NB4 (cell line): ENCODE measurements at regions not wholly inside any gene's neighbourhood (a gene's known extent, or its start where the extent isn't known, plus 50 kb on each side); places are given as distances from the start of the nearest gene placed in this dataset.

Source experiments
- DNase-seq: peaks from one replicate; pipeline ENCODE4 v3.0.0; 2010; ENCODE audit warnings: low read depth
- H3K4me3 ChIP-seq: one replicate; pipeline ENCODE4 v1.5.1; 2011; ENCODE audit warnings: mild to moderate bottlenecking, low read depth, low read length, moderate library complexity
- CTCF ChIP-seq: IDR thresholded peaks from one replicate; pipeline ENCODE4 v1.5.1; 2012; ENCODE audit warnings: low read depth, low read length
- MAX ChIP-seq: IDR thresholded peaks from 2 replicates; pipeline ENCODE4 v1.6.1; 2011; ENCODE audit warnings: low read depth, low read length
- MYC ChIP-seq: IDR thresholded peaks from 2 replicates; pipeline ENCODE4 v1.6.1; 2011; ENCODE audit warnings: low read depth, low read length
- POLR2A ChIP-seq: IDR thresholded peaks from 2 replicates; pipeline ENCODE4 v1.6.1; 2011; ENCODE audit warnings: mild to moderate bottlenecking; ENCODE audit not compliant: insufficient read length; ENCODE audit errors: extremely low read depth

DNA sequence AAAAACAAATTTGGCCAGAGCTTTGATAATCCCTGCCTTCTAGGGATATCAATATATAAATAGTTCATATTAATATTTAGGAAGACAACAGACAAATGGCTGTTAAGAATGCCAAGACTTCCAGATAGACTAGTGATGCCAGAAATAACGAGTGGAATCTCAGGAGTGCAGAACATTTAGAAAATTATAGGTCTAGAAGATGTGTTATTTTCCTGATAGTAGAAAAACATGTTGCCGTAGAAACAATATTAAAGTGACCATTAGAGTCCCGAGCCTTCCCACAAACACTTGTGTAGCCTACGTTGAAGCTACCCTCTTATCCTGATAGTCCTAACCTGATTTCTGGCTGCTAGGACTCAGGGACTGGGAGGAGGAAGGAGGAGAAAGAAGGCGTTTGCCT lies 54.3 kb upstream of the ITGA6 start:
- TF ChIP-seq MYC (no peak), MAX (no peak), CTCF (no peak), POLR2A (no peak)
- H3K4me3 ChIP-seq: no peak overlapping the region
- no peak for DNase-seq

- TF ChIP-seq MYC (no peak), MAX (no peak), CTCF (no peak), POLR2A (no peak)
- DNase-seq: no peak
- no peak overlapping the region for H3K4me3 ChIP-seq
These were observed 53.6 kb upstream of the ITGA6 start for GRCh38 chr2:172373766-172374165.

DNA sequence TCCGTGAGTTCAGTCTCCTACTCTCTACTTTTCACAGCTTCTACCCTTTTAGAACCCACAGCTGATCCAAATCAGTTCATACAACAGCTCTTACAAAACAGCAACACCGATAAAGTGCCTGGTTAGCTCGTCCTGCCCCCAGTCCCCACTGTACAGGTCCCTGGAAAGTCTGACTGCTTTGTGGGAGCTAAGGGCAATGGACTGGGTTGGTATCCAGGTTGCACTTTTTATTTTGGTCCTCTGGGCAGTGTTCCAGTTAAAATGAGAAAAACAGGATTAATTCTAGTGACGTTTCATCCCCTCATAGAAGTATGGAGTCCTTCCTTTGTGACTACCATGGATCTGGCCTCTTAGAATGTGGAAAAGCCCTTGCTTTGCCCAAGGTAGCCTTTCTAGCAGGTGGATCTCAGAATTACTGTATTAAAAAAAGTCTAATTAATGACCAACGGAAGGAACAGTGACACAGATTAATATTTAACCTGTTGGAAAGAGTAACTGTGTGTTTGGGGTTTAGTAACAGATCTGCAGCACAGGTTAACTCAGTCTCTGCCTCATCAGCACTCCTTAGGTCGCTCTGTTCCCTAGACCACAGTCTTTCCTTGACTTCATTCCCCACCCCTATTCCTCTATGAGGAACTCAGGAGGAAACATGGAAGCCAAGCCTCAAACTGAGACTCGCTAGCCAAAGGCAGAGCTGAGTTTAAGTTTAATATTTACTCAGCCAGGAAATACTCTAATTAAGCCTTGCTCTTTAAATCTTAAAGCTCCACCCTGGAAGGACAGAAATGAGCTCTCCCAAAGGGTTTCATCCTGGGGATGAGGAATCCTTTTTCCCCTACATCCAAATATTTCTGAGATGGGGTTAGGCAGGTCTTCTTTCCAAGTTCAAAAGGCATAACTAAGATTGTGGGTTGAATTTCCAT lies 52.8 kb upstream of the ITGA6 start:
- no peak overlapping the region for H3K4me3 ChIP-seq
- no peak for TF ChIP-seq MYC
- DNase-seq: no peak

DNA sequence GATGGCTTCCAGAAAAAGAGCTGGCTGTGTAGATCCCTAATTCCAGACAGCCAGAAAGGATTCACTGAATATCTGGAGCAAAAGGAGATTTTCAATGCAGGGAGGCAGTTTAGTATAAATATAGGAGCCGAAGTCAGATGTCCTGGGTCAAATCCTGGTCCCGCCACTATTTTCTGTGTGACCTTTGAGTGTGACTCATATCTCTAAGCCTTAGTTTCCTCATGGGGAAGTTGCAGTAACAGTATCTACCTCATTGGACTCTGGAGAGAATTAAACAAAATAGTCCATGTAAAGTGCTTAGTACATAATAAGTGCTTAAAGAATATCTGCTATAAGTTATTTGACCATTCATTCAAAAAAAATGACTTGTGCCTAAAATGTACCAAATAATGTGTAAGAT lies 52.1 kb upstream of the ITGA6 start:
- no peak overlapping the region for H3K4me3 ChIP-seq
- TF ChIP-seq MAX (no peak), MYC (no peak), CTCF (no peak), POLR2A (no peak)
- peak; percentile 67 for DNase-seq

- H3K4me3 ChIP-seq: no peak overlapping the region
- DNase-seq: no peak
- no peak for TF ChIP-seq CTCF
- no peak for TF ChIP-seq POLR2A
- no peak for TF ChIP-seq MYC
- no peak for TF ChIP-seq MAX
These were observed 51.4 kb upstream of the ITGA6 start for GRCh38 chr2:172376016-172376415.

- H3K4me3 ChIP-seq: no peak overlapping the region
- DNase-seq: no peak
- TF ChIP-seq MAX: no peak
- no peak for TF ChIP-seq CTCF
- no peak for TF ChIP-seq MYC
- TF ChIP-seq POLR2A: no peak
These were observed 50.8 kb upstream of the ITGA6 start for GRCh38 chr2:172376505-172377125.
